ENCODE measurements at regions not wholly inside any gene's neighbourhood (a gene's known extent, or its start where the extent isn't known, plus 50 kb on each side); places are given as distances from the start of the nearest gene placed in this dataset.

GRCh38 chrX:39740078-39740477 lies 357.7 kb downstream of the BCOR start:
- Histone ChIP-seq H2BK5ac (ENCODE audit: low read depth, low read length, poor library complexity, severe bottlenecking) (no peak overlapping the region), H2AK5ac (ENCODE audit: low read depth, low read length) (no peak overlapping the region), H3K23ac (ENCODE audit: low read depth, low read length) (no peak overlapping the region), H3K14ac (replicated peaks; ENCODE audit: low read depth, low read length) (no peak overlapping the region), H3K9ac (ENCODE audit: low read depth, low read length) (no peak overlapping the region), H3K4ac (ENCODE audit: low read depth, low read length) (no peak overlapping the region), H4K91ac (ENCODE audit: insufficient read depth, low read depth, low read length) (no peak overlapping the region), H3K9me3 (ENCODE audit: control insufficient read depth, insufficient read depth, low read length) (peaks cover 3% of the 10 kb centered on the region), H4K8ac (ENCODE audit: low read depth in 2 of 2, low read length in 2 of 2) (no peak overlapping the region), H3K4me1 (ENCODE audit: control insufficient read depth, insufficient read depth, low read length) (peaks cover 3% of the 10 kb centered on the region), H2BK15ac (ENCODE audit: low read depth, low read length) (no peak overlapping the region), H4K20me1 (ENCODE audit: insufficient read depth, low read length) (no peaks in the 10 kb centered on the region), H2AK9ac (replicated peaks; ENCODE audit: low read depth, low read length, poor library complexity) (peak overlapping the region; percentile 19), H3K56ac (ENCODE audit: extremely low read depth, insufficient read depth, low read length) (no peak overlapping the region), H3K27ac (ENCODE audit: insufficient read depth, low read length) (no peak overlapping the region), H4K5ac (ENCODE audit: low read depth, low read length) (no peak overlapping the region), H3K4me2 (ENCODE audit: low read depth, low read length) (no peak overlapping the region), H3K27me3 (ENCODE audit: control insufficient read depth, insufficient read depth, low read length) (peaks cover 2% of the 10 kb centered on the region; the same call in 1 of the 2 replicates), H2AFZ (replicated peaks; ENCODE audit: low read length, poor library complexity) (no peak overlapping the region), H2BK20ac (ENCODE audit: low read depth, low read length) (no peak overlapping the region), H3K36me3 (ENCODE audit: control insufficient read depth, insufficient read depth, low read length) (no peaks in the 10 kb centered on the region), H3K79me1 (ENCODE audit: low read depth in 1 of 2, low read length in 2 of 2) (no peaks in the 10 kb centered on the region), H2BK120ac (ENCODE audit: low read depth, low read length) (no peak overlapping the region), H3K18ac (ENCODE audit: low read depth, low read length) (no peak overlapping the region), H3K9me1 (ENCODE audit: insufficient read depth, low read length) (peaks cover 4% of the 10 kb centered on the region; the same call in 1 of the 2 replicates), H3K4me3 (ENCODE audit: insufficient read depth, low read depth, low read length) (no peak overlapping the region)
- WGBS, 2 experiments (ENCODE audit: extremely low coverage in 2 of 2, insufficient read length in 1 of 2) = 55% methylated on average over 4 of the region's 5 CpGs; no CpG with 5 or more reads in 1 of the 2 experiments
- CTCF ChIA-PET = no interaction called here
- POLR2A ChIA-PET (ENCODE audit: unreplicated experiment) = no interaction called here
- in situ Hi-C loops (cut with MboI; ENCODE audit: low sequenced_read_pairs) = no loop called here
- no TSS peak for BruUV-seq (replicated peaks)
- ATAC-seq (ENCODE audit: low read depth) (no peak), DNase-seq (no peak)
- intact Hi-C loops (cut with micrococcal nuclease) = no loop called here
- TF ChIP-seq BHLHE40 (IDR thresholded peaks at IDR 0.05; ENCODE audit: low read depth, low read length) (no peak), MAZ (IDR thresholded peaks at IDR 0.05; ENCODE audit: borderline replicate concordance, low read depth, low read length) (no peak), RAD21 (IDR thresholded peaks at IDR 0.05; ENCODE audit: low read length) (no peak), RFX5 (IDR thresholded peaks at IDR 0.05; ENCODE audit: low read depth, low read length) (no peak), SMC3 (IDR thresholded peaks at IDR 0.05; ENCODE audit: low read depth, low read length) (no peak), MAFK (IDR thresholded peaks at IDR 0.05; ENCODE audit: low read depth, low read length) (no peak)
- TF ChIP-seq, protein P1, sequence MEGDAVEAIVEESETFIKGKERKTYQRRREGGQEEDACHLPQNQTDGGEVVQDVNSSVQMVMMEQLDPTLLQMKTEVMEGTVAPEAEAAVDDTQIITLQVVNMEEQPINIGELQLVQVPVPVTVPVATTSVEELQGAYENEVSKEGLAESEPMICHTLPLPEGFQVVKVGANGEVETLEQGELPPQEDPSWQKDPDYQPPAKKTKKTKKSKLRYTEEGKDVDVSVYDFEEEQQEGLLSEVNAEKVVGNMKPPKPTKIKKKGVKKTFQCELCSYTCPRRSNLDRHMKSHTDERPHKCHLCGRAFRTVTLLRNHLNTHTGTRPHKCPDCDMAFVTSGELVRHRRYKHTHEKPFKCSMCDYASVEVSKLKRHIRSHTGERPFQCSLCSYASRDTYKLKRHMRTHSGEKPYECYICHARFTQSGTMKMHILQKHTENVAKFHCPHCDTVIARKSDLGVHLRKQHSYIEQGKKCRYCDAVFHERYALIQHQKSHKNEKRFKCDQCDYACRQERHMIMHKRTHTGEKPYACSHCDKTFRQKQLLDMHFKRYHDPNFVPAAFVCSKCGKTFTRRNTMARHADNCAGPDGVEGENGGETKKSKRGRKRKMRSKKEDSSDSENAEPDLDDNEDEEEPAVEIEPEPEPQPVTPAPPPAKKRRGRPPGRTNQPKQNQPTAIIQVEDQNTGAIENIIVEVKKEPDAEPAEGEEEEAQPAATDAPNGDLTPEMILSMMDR (conservative IDR thresholded peaks at IDR 0.05; ENCODE audit: low read depth, low read length) = no peak
- TF ChIP-seq, protein P2, sequence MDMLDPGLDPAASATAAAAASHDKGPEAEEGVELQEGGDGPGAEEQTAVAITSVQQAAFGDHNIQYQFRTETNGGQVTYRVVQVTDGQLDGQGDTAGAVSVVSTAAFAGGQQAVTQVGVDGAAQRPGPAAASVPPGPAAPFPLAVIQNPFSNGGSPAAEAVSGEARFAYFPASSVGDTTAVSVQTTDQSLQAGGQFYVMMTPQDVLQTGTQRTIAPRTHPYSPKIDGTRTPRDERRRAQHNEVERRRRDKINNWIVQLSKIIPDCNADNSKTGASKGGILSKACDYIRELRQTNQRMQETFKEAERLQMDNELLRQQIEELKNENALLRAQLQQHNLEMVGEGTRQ (IDR thresholded peaks at IDR 0.05; ENCODE audit: low read depth, low read length) = no peak
- dilution Hi-C loops (cut with HindIII; ENCODE audit: low sequenced_read_pairs, unreplicated experiment) = no loop called here

All from IMR-90 (cell line).